Neural progenitor cell (in vitro differentiated cells): ENCODE measurements at regions not wholly inside any gene's neighbourhood (a gene's known extent, or its start where the extent isn't known, plus 50 kb on each side); places are given as distances from the start of the nearest gene placed in this dataset.

Source experiments
- DNase-seq: peaks from one replicate; pipeline ENCODE4 v3.0.0-alpha.2; 2016; ENCODE audit warnings: low spot score
- H2AFZ ChIP-seq: fragments of 200-600 bp; sonication (generic); replicated peaks from 2 replicates; pipeline ENCODE4 v1.6.1; 2016; ENCODE audit warnings: antibody characterized with exemption
- H3F3A ChIP-seq: fragments of 200-600 bp; sonication (generic); 2 replicates; pipeline ENCODE4 v1.6.1; 2016; ENCODE audit warnings: antibody characterized with exemption, low read depth
- H3K27ac ChIP-seq: fragments of 200-600 bp; sonication (generic); 2 replicates; pipeline ENCODE4 v1.5.1; 2016; ENCODE audit warnings: mild to moderate bottlenecking
- H3K27me3 ChIP-seq: fragments of 200-600 bp; sonication (generic); 2 replicates; pipeline ENCODE4 v1.6.1; 2016; ENCODE audit warnings: mild to moderate bottlenecking, moderate library complexity
- H3K36me3 ChIP-seq: fragments of 200-600 bp; sonication (generic); 2 replicates; pipeline ENCODE4 v1.5.1; 2016
- H3K4me1 ChIP-seq: fragments of 200-600 bp; sonication (generic); 2 replicates; pipeline ENCODE4 v1.6.1; 2016; ENCODE audit warnings: mixed run types
- H3K4me2 ChIP-seq: fragments of 200-600 bp; sonication (generic); 2 replicates; pipeline ENCODE4 v1.6.1; 2016
- H3K4me3 ChIP-seq: fragments of 200-600 bp; sonication (generic); 2 replicates; pipeline ENCODE4 v1.5.1; 2016
- H3K79me2 ChIP-seq: fragments of 200-600 bp; sonication (generic); 2 replicates; pipeline ENCODE4 v1.6.1; 2016; ENCODE audit warnings: low read depth
- H3K9ac ChIP-seq: fragments of 200-600 bp; sonication (generic); 2 replicates; pipeline ENCODE4 v1.6.1; 2016
- H3K9me3 ChIP-seq: fragments of 200-600 bp; sonication (generic); 2 replicates; pipeline ENCODE4 v1.5.1; 2016; ENCODE audit warnings: low read depth
- H4K20me1 ChIP-seq: fragments of 200-600 bp; sonication (generic); 2 replicates; pipeline ENCODE4 v1.6.1; 2016; ENCODE audit warnings: low read depth
- H3K27ac Mint-ChIP-seq: 3 replicates; pipeline ENCODE4 v1.8.0; 2021; ENCODE audit warnings: mixed read lengths
- H3K27me3 Mint-ChIP-seq: 2 replicates; pipeline ENCODE4 v1.8.0; 2022; ENCODE audit warnings: low read depth, mild to moderate bottlenecking, inconsistent platforms, moderate library complexity, mixed read lengths; ENCODE audit not compliant: insufficient read depth
- H3K36me3 Mint-ChIP-seq: 3 replicates; pipeline ENCODE4 v1.8.0; 2021; ENCODE audit warnings: mixed read lengths
- H3K4me1 Mint-ChIP-seq: 3 replicates; pipeline ENCODE4 v1.8.0; 2021; ENCODE audit warnings: mixed read lengths
- H3K4me3 Mint-ChIP-seq: 3 replicates; pipeline ENCODE4 v1.8.0; 2021; ENCODE audit warnings: mild to moderate bottlenecking, moderate library complexity, mixed read lengths
- H3K9me3 Mint-ChIP-seq: 3 replicates; pipeline ENCODE4 v1.8.0; 2020; ENCODE audit warnings: mixed read lengths
- EZH2 ChIP-seq: fragments of 200-600 bp; sonication (generic); IDR thresholded peaks from 2 replicates; pipeline ENCODE4 v1.6.1; 2017; ENCODE audit warnings: antibody characterized with exemption, mild to moderate bottlenecking, moderate library complexity
- EZH2phosphoT487 ChIP-seq: fragments of 200-600 bp; sonication (generic); IDR thresholded peaks from 2 replicates; pipeline ENCODE4 v1.6.1; 2017; ENCODE audit warnings: antibody characterized with exemption
- TF ChIP-seq, protein P1 (sequence below): fragments of 200-600 bp; sonication (generic); IDR thresholded peaks from 2 replicates; pipeline ENCODE4 v1.5.1; 2017; ENCODE audit warnings: antibody characterized with exemption, mild to moderate bottlenecking

DNA sequence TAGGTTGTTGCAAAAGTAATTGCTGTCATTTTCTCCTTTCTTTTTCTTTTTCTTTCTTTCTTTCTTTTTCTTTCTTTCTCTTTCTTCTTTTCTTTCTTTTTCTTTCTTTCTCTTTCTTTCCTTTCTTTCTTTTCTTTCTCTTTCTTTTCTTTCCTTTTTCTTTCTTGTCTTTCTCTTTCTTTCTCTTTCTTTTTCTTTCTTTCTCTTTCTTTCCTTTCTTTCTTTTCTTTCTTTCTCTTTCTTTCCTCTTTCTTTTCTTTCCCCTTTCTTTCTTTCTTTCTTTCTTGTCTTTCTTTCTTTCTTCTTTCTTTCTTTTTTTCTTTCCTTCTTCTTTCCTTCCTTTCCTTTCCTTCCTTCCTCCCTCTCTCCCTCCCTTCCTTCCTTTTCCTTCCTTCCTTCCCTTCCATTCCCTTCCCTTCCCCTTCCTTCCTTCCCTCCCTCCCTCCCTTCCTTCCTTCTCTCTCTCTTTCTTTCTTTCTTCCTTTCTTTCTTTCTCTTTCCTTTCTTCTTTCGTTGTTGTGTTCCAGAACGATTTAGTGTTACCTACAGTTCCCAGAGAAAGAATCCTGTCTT, 178.9 kb downstream of the RPIA start:
- Mint-ChIP-seq H3K4me1 (no peaks in the 10 kb centered on the region), H3K9me3 (no peaks in the 10 kb centered on the region)
- H3F3A ChIP-seq: no peaks in the 10 kb centered on the region

DNA sequence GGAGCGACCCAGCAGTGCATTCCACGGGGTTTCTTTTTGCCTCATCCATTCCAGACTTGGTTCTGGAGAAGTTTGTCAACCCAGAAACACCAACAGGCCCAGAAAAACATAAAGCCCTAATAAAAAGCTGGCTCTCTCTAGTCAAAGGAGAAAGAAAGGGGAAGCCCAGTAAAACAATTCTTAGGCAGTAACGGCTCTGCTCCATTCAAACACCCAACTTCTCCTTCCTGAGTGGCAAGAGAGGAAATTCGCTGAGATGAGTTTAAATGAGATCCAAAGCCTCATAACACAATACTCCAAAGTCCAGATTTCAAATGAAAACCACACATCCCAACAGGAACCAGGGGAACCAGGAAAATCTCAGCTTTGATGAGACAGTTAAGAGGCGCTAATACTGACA, 179.9 kb downstream of the RPIA start:
- peaks cover 4% of the 10 kb centered on the region for H3K27me3 Mint-ChIP-seq
- H3K4me3 Mint-ChIP-seq: no peak overlapping the region
- no peak overlapping the region for H3K4me3 ChIP-seq
- no peaks in the 10 kb centered on the region for H3K79me2 ChIP-seq
- TF ChIP-seq EZH2: no peak
- TF ChIP-seq, protein P1, sequence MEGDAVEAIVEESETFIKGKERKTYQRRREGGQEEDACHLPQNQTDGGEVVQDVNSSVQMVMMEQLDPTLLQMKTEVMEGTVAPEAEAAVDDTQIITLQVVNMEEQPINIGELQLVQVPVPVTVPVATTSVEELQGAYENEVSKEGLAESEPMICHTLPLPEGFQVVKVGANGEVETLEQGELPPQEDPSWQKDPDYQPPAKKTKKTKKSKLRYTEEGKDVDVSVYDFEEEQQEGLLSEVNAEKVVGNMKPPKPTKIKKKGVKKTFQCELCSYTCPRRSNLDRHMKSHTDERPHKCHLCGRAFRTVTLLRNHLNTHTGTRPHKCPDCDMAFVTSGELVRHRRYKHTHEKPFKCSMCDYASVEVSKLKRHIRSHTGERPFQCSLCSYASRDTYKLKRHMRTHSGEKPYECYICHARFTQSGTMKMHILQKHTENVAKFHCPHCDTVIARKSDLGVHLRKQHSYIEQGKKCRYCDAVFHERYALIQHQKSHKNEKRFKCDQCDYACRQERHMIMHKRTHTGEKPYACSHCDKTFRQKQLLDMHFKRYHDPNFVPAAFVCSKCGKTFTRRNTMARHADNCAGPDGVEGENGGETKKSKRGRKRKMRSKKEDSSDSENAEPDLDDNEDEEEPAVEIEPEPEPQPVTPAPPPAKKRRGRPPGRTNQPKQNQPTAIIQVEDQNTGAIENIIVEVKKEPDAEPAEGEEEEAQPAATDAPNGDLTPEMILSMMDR: no peak
- TF ChIP-seq EZH2phosphoT487: no peak
- peaks cover 34% of the 10 kb centered on the region for H3K9me3 ChIP-seq
- no peaks in the 10 kb centered on the region for H3K27me3 ChIP-seq
- no peak overlapping the region for H2AFZ ChIP-seq
- no peak overlapping the region for H3K27ac ChIP-seq
- H4K20me1 ChIP-seq: no peaks in the 10 kb centered on the region
- H3K4me1 Mint-ChIP-seq: no peaks in the 10 kb centered on the region
- no peaks in the 10 kb centered on the region for H3K4me1 ChIP-seq
- no peaks in the 10 kb centered on the region for H3K9me3 Mint-ChIP-seq
- H3K36me3 Mint-ChIP-seq: no peaks in the 10 kb centered on the region
- H3F3A ChIP-seq: no peaks in the 10 kb centered on the region
- no peaks in the 10 kb centered on the region for H3K36me3 ChIP-seq
- H3K27ac Mint-ChIP-seq: no peak overlapping the region
- no peak for DNase-seq
- H3K4me2 ChIP-seq: no peak overlapping the region
- H3K9ac ChIP-seq: no peak overlapping the region

More for the DNA sequence above, 178.9 kb downstream of the RPIA start:
- H3K9ac ChIP-seq: no peak overlapping the region
- no peak overlapping the region for H3K4me2 ChIP-seq
- H3K4me1 ChIP-seq: no peaks in the 10 kb centered on the region
- H3K9me3 ChIP-seq: peaks cover 27% of the 10 kb centered on the region
- Mint-ChIP-seq H3K4me3 (no peak overlapping the region), H3K27me3 (peaks cover 2% of the 10 kb centered on the region), H3K36me3 (no peaks in the 10 kb centered on the region), H3K27ac (no peak overlapping the region)
- H2AFZ ChIP-seq: no peak overlapping the region
- no peaks in the 10 kb centered on the region for H3K79me2 ChIP-seq
- H3K27me3 ChIP-seq: no peaks in the 10 kb centered on the region
- H3K27ac ChIP-seq: no peak overlapping the region
- no peak for TF ChIP-seq EZH2phosphoT487
- TF ChIP-seq, protein P1: no peak
- no peak for TF ChIP-seq EZH2
- H3K36me3 ChIP-seq: no peaks in the 10 kb centered on the region
- no peak overlapping the region for H3K4me3 ChIP-seq
- no peaks in the 10 kb centered on the region for H4K20me1 ChIP-seq
- no peak for DNase-seq

DNA sequence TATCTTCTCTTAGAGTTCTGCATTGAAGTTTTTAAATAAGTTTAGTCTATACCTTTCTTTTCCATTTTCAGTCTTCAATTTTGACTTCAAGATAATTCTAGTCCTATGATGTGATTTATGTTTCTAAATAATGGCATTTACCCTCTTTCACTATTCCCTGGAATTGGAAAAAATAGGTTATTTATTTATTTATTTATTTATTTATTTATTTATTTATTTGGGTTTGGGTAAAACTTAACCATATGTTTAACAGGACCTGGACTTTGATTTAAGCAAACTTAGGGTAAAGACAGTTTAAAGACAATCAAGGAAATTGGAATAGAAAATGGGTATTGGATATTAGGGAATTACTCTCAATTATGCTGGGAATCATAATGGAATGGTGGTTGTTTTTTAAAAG, 182.1 kb downstream of the RPIA start:
- H3K9ac ChIP-seq: no peak overlapping the region
- Mint-ChIP-seq H3K36me3 (no peaks in the 10 kb centered on the region), H3K27ac (no peak overlapping the region), H3K27me3 (peaks cover 4% of the 10 kb centered on the region), H3K4me1 (no peaks in the 10 kb centered on the region), H3K9me3 (no peaks in the 10 kb centered on the region), H3K4me3 (no peak overlapping the region)
- no peaks in the 10 kb centered on the region for H3F3A ChIP-seq
- H3K4me2 ChIP-seq: no peak overlapping the region
- no peak overlapping the region for H2AFZ ChIP-seq
- H3K9me3 ChIP-seq: peaks cover 29% of the 10 kb centered on the region
- no peak for DNase-seq
- H3K27me3 ChIP-seq: no peaks in the 10 kb centered on the region
- TF ChIP-seq EZH2phosphoT487: no peak
- TF ChIP-seq EZH2: no peak
- TF ChIP-seq, protein P1: no peak
- H3K36me3 ChIP-seq: no peaks in the 10 kb centered on the region
- H4K20me1 ChIP-seq: no peaks in the 10 kb centered on the region
- H3K27ac ChIP-seq: no peak overlapping the region
- no peaks in the 10 kb centered on the region for H3K4me1 ChIP-seq
- H3K79me2 ChIP-seq: no peaks in the 10 kb centered on the region
- H3K4me3 ChIP-seq: no peak overlapping the region
